ENCODE measurements at regions not wholly inside any gene's neighbourhood (a gene's known extent, or its start where the extent isn't known, plus 50 kb on each side); places are given as distances from the start of the nearest gene placed in this dataset.

DNA sequence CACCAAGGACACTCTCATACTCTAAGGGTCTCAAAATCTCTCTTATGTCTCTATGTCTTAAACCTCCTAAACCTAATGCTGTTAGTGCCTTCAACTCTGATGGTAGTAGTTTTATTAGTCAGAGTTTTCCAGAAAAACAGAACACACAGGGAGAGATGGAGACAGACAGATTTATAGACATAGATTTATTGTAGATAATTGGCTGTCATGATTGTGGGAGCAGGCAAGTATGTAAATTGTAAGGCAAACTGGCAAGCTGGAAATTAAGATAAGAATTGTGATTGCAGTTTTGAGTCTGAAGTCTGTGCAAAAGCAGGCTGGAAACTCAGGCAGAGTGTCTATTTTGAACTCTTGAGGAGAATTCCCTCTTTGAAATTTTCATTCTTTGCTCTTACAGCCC is 96.3 kb upstream of the ROBO1 start:
- H3K4me3 ChIP-seq, result no peak overlapping the region
- intact Hi-C loops (cut with DNase I), result no loop called here
- no peak overlapping the region for H3K27ac ChIP-seq
- H3K9me3 ChIP-seq, result no peaks in the 10 kb centered on the region
- no peaks in the 10 kb centered on the region for H3K36me3 ChIP-seq
- TF ChIP-seq, protein P1, sequence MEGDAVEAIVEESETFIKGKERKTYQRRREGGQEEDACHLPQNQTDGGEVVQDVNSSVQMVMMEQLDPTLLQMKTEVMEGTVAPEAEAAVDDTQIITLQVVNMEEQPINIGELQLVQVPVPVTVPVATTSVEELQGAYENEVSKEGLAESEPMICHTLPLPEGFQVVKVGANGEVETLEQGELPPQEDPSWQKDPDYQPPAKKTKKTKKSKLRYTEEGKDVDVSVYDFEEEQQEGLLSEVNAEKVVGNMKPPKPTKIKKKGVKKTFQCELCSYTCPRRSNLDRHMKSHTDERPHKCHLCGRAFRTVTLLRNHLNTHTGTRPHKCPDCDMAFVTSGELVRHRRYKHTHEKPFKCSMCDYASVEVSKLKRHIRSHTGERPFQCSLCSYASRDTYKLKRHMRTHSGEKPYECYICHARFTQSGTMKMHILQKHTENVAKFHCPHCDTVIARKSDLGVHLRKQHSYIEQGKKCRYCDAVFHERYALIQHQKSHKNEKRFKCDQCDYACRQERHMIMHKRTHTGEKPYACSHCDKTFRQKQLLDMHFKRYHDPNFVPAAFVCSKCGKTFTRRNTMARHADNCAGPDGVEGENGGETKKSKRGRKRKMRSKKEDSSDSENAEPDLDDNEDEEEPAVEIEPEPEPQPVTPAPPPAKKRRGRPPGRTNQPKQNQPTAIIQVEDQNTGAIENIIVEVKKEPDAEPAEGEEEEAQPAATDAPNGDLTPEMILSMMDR (IDR thresholded peaks at IDR 0.05), result no peak
- H3K4me1 ChIP-seq, result no peaks in the 10 kb centered on the region
- DNase-seq, result no peak
- H3K27me3 ChIP-seq, result no peaks in the 10 kb centered on the region
- H3K9ac ChIP-seq (ENCODE audit: low read depth in 2 of 2, low read length in 2 of 2), result no peak overlapping the region

DNA sequence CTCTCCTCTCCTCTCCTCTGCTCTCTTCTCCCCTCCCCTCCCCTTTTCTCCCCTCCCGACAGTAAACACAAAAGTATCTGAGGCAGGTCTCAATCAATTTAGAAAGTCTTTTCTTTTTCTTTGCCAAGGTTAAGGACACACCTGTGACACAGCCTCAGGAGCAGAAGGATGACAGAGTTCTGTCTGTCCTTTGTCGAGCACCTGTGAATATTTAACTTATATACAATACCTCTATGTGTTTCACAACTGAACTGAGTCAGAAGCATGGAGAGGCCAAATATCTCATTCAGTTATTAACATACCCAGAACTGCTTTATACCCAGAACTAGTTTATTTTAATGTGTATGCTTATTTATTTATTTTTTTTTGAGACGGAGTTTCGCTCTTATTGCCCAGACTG is 81.1 kb upstream of the ROBO1 start:
- Histone ChIP-seq H3K4me3 (no peak overlapping the region), H3K4me1 (no peaks in the 10 kb centered on the region), H3K9ac (ENCODE audit: low read depth in 2 of 2, low read length in 2 of 2) (no peak overlapping the region), H3K9me3 (no peaks in the 10 kb centered on the region), H3K27me3 (no peaks in the 10 kb centered on the region), H3K27ac (no peak overlapping the region), H3K36me3 (no peaks in the 10 kb centered on the region)
- DNase-seq, result no peak
- intact Hi-C loops (cut with DNase I), result no loop called here
- TF ChIP-seq, protein P1 (IDR thresholded peaks at IDR 0.05), result no peak

DNA sequence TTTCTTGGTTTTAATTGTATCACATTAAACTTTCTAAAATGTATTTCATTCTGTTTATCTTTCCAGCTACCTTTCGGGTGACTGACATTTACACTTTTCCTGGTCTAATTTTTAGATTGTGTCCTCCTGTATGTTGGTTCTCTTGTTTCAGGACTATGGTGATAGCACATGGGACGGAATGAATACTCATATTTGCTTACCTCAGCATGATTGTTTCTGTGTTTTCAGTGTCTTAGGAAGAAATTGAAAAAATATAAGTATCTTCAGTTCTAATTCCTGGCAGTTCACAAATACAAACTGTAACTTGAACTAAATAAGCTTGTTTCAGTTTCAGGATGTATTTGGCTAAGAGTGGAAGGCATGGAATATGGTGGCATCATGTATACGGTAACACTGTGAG is 80.1 kb upstream of the ROBO1 start:
- Histone ChIP-seq H3K9ac (ENCODE audit: low read depth in 2 of 2, low read length in 2 of 2) (no peak overlapping the region), H3K36me3 (no peaks in the 10 kb centered on the region), H3K4me1 (no peaks in the 10 kb centered on the region), H3K27me3 (no peaks in the 10 kb centered on the region), H3K9me3 (no peaks in the 10 kb centered on the region), H3K27ac (no peak overlapping the region), H3K4me3 (no peak overlapping the region)
- TF ChIP-seq, protein P1 (IDR thresholded peaks at IDR 0.05), result no peak
- intact Hi-C loops (cut with DNase I), result no loop called here
- no peak for DNase-seq

DNA sequence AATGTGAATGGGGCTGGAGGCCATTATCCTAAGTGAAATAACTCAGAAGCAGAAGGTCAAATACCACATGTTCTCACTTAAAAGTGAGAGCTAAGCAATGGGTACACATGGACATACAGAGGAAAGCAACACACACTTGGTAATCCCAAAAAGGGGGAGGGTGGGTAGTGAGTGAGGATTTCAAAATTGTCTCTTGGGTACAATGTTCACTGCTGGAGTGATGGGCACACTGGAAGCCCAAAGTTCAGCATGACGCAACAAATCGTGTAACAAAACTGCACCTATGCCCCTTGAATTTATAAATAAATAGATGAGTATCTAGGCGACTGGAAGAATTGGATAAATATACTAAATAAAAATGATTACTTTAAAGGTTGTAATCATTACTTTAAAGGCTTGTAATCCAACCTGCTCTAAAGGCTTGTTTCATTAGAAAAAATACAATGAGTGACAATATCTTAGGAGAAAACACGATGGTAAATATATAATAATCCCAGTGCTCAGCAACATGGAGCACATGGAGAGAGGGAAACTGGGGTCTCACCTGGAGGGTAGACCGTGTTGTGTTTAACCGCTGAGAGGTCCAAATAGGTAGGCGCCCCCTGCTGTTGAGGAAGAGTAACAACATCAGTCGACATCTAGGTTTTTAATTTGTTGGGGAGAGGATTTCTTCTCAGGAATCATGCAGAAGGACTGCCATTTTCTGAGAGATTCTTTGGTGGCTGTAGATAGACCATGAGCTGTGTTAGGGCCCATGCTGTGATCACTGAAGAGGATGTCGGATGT is 78.5 kb upstream of the ROBO1 start:
- Histone ChIP-seq H3K9ac (ENCODE audit: low read depth in 2 of 2, low read length in 2 of 2) (no peak overlapping the region), H3K27me3 (no peaks in the 10 kb centered on the region), H3K36me3 (no peaks in the 10 kb centered on the region), H3K27ac (no peak overlapping the region), H3K4me3 (no peak overlapping the region), H3K4me1 (no peaks in the 10 kb centered on the region), H3K9me3 (no peaks in the 10 kb centered on the region)
- intact Hi-C loops (cut with DNase I), result no loop called here
- TF ChIP-seq, protein P1 (IDR thresholded peaks at IDR 0.05), result no peak
- DNase-seq, result no peak

GRCh38 chr3:79845546-79845945 is 77.7 kb upstream of the ROBO1 start:
- no peaks in the 10 kb centered on the region for H3K4me1 ChIP-seq
- H3K9me3 ChIP-seq, result no peaks in the 10 kb centered on the region
- intact Hi-C loops (cut with DNase I), result no loop called here
- H3K9ac ChIP-seq (ENCODE audit: low read depth in 2 of 2, low read length in 2 of 2), result no peak overlapping the region
- no peaks in the 10 kb centered on the region for H3K27me3 ChIP-seq
- H3K36me3 ChIP-seq, result no peaks in the 10 kb centered on the region
- DNase-seq, result no peak
- H3K4me3 ChIP-seq, result no peak overlapping the region
- TF ChIP-seq, protein P1 (IDR thresholded peaks at IDR 0.05), result no peak
- H3K27ac ChIP-seq, result no peak overlapping the region

Data from colonic mucosa (tissue), 4 donors.